Stimulated activated CD4-positive, alpha-beta T cell treated with anti-CD3 and anti-CD28 coated beads, Interleukin-12 subunit alpha, Interleukin-12 subunit beta, amount 100 ng/mL, for 24 hours (primary cell): ENCODE measurements at regions not wholly inside any gene's neighbourhood (a gene's known extent, or its start where the extent isn't known, plus 50 kb on each side); places are given as distances from the start of the nearest gene placed in this dataset.
"Not testable (repeated sequence)": the region's sequence is repeated elsewhere in the genome, so short reads cannot be mapped to it uniquely, and the experiment has no call there.

Experiments used
- DNase-seq, 2 experiments: peaks; one replicate each; pipeline ENCODE4 v3.0.0-alpha.2; 2020; ENCODE audit warnings: low read depth in 2 of 2

DNA sequence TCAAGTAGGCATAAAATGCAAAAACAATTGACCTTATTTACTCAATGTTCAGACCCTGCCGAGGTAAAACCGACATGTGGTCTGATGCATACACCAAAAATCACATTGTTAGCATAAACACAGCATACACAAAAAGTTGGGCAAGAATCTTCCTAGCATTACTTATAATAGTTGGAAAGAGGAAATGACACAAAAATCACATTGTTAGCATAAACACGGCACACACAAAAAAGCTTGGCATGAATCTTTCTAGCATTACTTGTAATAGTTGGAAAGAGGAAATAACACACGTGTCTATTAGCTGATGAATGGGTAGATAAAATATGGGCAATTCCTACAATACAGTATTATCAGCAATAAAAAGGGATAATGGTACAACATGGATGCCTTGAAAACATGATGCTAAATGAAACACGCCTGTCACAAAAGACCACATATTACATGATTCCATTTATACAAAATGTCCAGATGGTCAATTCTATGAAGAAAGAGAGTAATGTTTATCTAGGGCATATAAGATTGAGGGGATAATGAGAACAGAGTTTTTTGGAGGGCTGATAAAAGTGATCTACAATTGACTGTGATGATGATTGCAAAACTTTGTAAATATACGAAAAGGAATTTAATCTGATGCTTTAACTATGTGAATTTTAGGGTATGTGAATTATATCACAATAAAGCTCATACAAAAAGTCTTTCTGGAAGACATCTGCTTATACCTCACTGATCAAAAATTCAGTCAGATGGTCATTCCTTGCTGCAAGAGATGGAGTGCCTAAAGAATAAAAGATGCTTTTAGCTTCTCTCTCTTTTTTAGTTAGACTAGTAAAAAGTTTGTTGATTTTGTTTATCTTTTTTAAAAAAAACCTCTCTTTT, 1019.5 kb upstream of the CITED2 start:
- DNase-seq, result no peak

GRCh38 chr6:140388815-140389214, 1014.4 kb upstream of the CITED2 start:
- DNase-seq, result no peak

DNA sequence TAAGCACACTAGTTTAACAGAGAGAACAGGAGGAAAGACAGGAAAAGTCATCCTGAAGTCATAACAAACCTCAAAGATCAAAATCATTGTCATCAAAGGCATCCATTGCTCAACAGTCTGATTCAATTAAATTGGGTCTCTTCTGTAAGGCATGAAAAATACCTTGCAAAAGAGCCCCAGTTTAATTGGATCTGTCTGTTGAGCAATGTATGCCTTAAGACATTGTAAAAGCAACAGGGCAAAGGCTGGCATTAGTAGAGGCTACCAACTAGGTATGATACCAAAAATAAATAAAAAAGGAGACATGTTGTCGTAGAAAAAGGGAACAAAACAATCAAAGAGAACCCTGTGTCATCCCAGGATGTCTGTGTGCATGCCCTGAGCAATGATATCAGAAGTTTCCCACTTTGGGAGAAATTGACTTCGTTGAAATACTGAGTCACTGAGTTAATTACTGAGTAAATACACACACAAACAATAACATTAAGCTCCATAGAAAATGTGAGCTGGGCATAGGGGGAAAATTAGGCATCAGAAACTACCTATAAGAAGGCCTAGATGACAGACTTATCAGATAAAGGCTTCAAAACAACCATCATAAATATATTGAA, 1013.8 kb upstream of the CITED2 start:
- DNase-seq, result no peak

DNA sequence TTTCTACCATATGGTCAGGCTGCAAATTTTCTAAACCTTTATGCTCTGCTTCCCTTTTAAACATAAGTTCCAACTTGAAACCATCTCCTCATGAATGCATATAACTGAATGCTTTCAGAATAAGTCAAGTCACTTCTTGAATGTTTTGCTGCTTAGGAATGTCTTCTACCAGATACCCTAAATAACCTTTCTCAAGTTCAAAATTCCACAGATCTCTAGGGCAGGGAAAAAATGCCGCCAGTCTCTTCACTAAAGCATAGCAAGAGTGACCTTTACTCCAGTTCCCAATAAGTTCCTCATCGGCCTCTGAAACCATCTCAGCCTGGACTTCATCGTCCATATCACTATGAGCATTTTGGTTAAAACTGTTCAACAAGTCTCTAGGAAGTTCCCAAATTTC, 1011.2 kb upstream of the CITED2 start:
- no peak for DNase-seq

- DNase-seq, result no peak
Measured at GRCh38 chr6:140382355-140382754, 1007.9 kb upstream of the CITED2 start.

DNA sequence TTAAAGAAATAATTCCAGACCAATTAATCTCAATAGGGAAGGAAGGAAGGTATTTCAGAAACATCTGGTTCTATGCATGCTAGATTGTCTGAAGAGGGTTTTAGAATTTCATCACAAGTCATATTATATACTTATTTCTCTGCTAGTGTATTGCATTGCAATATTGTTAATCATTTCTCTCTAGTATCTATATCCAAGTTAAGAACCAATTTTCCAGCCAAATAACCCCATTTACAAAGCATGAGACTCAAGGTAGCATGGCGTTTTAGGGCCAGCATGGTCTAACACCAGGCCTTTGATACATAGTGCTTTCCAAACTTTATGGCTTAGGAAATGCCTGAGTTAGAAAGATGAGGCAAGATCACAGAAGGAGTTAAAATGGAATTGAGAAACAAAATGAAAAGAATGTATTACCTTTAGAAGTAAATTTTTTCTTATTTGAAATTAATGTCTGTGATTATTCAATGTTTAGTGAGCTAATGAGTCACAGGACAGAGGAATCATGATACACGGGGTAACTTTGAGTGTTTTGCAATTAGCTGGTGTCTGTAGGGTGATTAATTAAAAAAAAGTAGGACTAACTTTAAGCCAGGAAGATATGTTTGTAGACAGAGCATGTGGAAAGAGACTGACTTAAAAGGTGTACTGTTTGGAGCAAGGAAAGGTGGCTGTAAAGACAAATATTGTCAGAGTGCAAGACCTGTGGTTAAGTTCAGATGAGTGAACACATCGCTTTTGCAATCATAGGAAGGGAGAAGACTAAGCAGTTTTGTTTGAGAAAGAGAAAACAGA, 1006.2 kb upstream of the CITED2 start:
- no peak for DNase-seq

- no peak for DNase-seq
Measured at GRCh38 chr6:140379919-140380318, 1005.5 kb upstream of the CITED2 start.

- DNase-seq, result no peak
Measured at GRCh38 chr6:140376209-140376608, 1001.8 kb upstream of the CITED2 start.

GRCh38 chr6:140373728-140374127, 999.3 kb upstream of the CITED2 start:
- DNase-seq, result not testable (repeated sequence)

DNA sequence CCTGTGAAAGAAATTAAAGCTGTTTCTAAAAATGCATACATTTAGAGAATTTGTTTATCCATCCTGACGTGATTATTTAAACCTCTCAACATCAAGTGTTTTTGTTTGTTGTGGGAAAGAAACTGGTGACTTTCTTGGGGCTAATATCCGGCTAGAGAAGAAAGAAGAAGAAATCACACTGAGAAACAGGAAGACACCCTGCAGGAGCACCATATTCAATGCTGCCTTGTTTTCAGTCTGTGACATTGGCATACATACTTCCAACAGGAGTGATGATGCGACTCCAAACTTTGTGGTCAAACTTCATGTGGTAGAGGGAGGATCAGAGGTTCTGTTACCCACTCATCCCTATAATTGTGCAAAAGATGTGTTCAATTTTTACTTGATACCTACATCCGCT, 997.6 kb upstream of the CITED2 start:
- no peak for DNase-seq

GRCh38 chr6:140370976-140371870, 996.8 kb upstream of the CITED2 start:
- no peak for DNase-seq

DNA sequence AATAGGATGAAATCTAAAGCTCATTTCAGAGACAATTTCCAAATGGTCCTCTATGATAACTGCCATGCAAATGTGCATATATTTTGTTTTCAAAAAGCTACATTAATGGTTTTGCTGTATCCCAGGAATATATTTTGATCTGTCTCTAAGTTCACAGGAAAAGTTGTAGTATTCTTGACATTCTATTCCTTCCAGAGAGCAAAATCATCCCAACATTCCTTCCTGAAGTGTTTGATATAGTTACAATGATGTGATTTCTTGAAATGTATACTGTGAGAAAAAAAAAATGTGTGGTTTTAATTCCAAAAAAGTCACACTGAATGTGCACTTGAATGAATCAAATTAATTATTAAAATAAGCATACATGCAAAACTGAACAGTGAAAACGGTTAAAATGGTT, 996.0 kb upstream of the CITED2 start:
- no peak for DNase-seq

DNA sequence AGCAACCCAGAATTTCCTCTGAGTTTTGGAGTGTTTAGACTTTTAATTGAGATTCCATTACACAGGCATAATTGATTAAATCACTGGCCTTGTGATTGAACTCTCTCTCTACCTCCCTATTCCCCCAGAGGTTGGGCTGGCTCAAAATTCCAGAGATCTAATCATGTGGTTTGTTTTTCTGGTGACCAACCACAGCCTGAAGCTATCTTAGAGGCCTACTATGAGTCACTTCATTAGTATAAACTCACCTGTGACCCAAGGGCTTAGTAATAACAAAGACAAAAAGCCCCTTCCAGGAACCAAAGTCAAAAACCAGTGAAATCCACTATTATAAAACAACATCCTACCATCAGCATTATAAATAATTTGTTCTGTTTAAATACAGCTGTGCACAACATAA, 992.5 kb upstream of the CITED2 start:
- no peak for DNase-seq

DNA sequence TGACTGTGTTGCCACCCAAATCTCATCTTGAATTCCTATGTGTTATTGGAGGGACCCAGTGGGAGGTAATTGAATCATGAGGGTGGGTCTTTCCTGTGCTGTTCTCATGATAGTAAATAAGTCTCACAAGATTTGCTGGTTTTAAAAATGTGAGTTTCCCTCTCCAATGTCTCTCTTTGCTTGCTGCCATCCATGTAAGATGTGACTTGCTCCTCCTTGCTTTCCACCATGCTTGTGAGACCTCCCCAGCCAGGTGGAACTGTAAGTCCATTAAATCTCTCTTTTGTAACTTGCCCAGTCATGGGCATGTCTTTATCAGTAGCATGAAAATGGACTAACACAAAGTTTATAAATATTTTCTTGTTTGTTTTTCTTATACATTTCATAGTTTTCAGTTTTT, 990.5 kb upstream of the CITED2 start:
- no peak for DNase-seq

GRCh38 chr6:140360651-140361050, 986.2 kb upstream of the CITED2 start:
- no peak for DNase-seq

GRCh38 chr6:140355476-140355875, 981.0 kb upstream of the CITED2 start:
- no peak for DNase-seq

DNA sequence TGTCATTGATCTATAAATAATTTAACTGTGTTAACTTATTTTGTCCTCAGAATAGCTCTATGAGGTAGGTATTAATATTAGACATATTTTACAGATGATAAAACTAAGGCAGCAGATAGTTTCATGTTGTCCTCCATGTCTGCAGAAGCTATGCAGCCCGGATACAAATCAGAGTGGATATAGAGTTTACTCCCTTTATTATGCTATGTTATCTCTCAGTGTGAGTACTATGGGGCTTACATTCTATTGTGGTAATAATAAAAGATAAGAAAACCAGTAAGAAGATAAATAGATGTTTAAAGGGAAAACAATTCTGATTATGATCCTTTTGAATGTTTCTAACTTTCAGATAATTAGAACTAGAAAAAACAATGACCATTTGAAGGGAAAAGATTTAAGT, 979.8 kb upstream of the CITED2 start:
- no peak for DNase-seq

GRCh38 chr6:140353536-140353935, 979.1 kb upstream of the CITED2 start:
- no peak for DNase-seq

DNA sequence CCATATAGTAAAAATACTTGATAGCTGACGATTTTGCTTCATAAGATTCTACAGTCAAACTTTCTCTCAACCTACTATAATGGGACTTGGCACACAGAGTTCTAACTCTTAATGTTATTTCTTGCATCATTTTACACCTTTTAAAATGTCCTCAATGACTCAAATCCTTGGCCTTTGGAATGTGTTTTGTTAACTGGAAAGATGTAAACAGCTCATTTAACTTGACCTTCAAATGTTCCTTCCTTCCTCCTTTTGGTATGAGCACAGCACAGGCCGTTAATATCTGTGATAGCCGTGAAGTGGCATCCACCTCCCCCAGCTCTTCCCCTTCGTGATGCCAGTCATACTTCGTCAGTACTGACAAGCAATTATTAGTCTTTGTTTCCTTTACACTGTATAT, 972.0 kb upstream of the CITED2 start:
- DNase-seq, result no peak

- DNase-seq, result no peak
Measured at GRCh38 chr6:140345935-140346334, 971.5 kb upstream of the CITED2 start.

- DNase-seq, result no peak
Measured at GRCh38 chr6:140344142-140344913, 969.9 kb upstream of the CITED2 start.
